ENCODE measurements at regions not wholly inside any gene's neighbourhood (a gene's known extent, or its start where the extent isn't known, plus 50 kb on each side); places are given as distances from the start of the nearest gene placed in this dataset.
"Not testable (repeated sequence)": the region's sequence is repeated elsewhere in the genome, so short reads cannot be mapped to it uniquely, and the experiment has no call there.

- H3K27ac ChIP-seq (ENCODE audit: extremely low read depth, low read depth, low read length): no peak overlapping the region
- ChIA-PET POLR2A (no interaction called here), CTCF (no interaction called here)
- H3K36me3 ChIP-seq (ENCODE audit: control insufficient read depth in 2 of 2, insufficient read depth in 1 of 2, low read length in 2 of 2): no peaks in the 10 kb centered on the region
- no peaks in the 10 kb centered on the region for H3K9me3 ChIP-seq (ENCODE audit: control insufficient read depth, insufficient read depth, low read depth, low read length)
- TF ChIP-seq ZNF521 (tag by site-specific recombination; IDR thresholded peaks at IDR 0.05): no peak
- TF ChIP-seq ZNF157 (tag by site-specific recombination; IDR thresholded peaks at IDR 0.05): no peak
- TF ChIP-seq ZNF510 (tag by site-specific recombination; IDR thresholded peaks at IDR 0.05; ENCODE audit: insufficient replicate concordance): no peak
- no peak for TF ChIP-seq ZNF792 (tag by site-specific recombination; IDR thresholded peaks at IDR 0.05)
- TF ChIP-seq ZNF785 (tag by site-specific recombination; IDR thresholded peaks at IDR 0.05): no peak
- TF ChIP-seq ZNF292 (tag by site-specific recombination; IDR thresholded peaks at IDR 0.05; ENCODE audit: borderline replicate concordance, low read depth): no peak
- no peak for TF ChIP-seq ZSCAN18 (tag by site-specific recombination; IDR thresholded peaks at IDR 0.05)
- TF ChIP-seq ZNF48 (tag by site-specific recombination; IDR thresholded peaks at IDR 0.05): no peak
- no peak for TF ChIP-seq ZNF560 (tag by site-specific recombination; IDR thresholded peaks at IDR 0.05; ENCODE audit: borderline replicate concordance)
- no peak for TF ChIP-seq PRDM4 (tag by site-specific recombination; IDR thresholded peaks at IDR 0.05)
- H3K4me1 ChIP-seq (ENCODE audit: control insufficient read depth, insufficient read depth, low read length): peaks cover 6% of the 10 kb centered on the region; the same call in 1 of the 2 replicates
- H3K4me3 ChIP-seq (ENCODE audit: low read depth, low read length): no peak overlapping the region
These were observed 1225.7 kb downstream of the OTOL1 start for GRCh38 chr3:162722337-162722736.

- H3K4me3 ChIP-seq (ENCODE audit: low read depth, low read length); H3K9me3 ChIP-seq (ENCODE audit: control insufficient read depth, insufficient read depth, low read depth, low read length); H3K27ac ChIP-seq (ENCODE audit: extremely low read depth, low read depth, low read length); CTCF ChIA-PET; H3K36me3 ChIP-seq (ENCODE audit: control insufficient read depth in 2 of 2, insufficient read depth in 1 of 2, low read length in 2 of 2); POLR2A ChIA-PET; H3K4me1 ChIP-seq (ENCODE audit: control insufficient read depth, insufficient read depth, low read length): not testable (repeated sequence)
These were observed 1226.2 kb downstream of the OTOL1 start for GRCh38 chr3:162722796-162723195.

- ChIA-PET POLR2A (no interaction called here), CTCF (no interaction called here)
- no peaks in the 10 kb centered on the region for H3K36me3 ChIP-seq (ENCODE audit: control insufficient read depth in 2 of 2, insufficient read depth in 1 of 2, low read length in 2 of 2)
- H3K27ac ChIP-seq (ENCODE audit: extremely low read depth, low read depth, low read length): no peak overlapping the region
- H3K4me1 ChIP-seq (ENCODE audit: control insufficient read depth, insufficient read depth, low read length): no peaks in the 10 kb centered on the region
- H3K9me3 ChIP-seq (ENCODE audit: control insufficient read depth, insufficient read depth, low read depth, low read length): no peaks in the 10 kb centered on the region
- TF ChIP-seq ZNF707 (tag by site-specific recombination; IDR thresholded peaks at IDR 0.05) (no peak), ZFP37 (tag by site-specific recombination; IDR thresholded peaks at IDR 0.05) (no peak), ZFHX2 (tag by site-specific recombination; conservative IDR thresholded peaks at IDR 0.05) (no peak), ZNF146 (tag by site-specific recombination; IDR thresholded peaks at IDR 0.05) (no peak), OVOL3 (tag by site-specific recombination; IDR thresholded peaks at IDR 0.05) (no peak), KLF8 (tag by site-specific recombination; IDR thresholded peaks at IDR 0.05) (no peak), ZNF623 (tag by site-specific recombination; IDR thresholded peaks at IDR 0.05) (no peak), ZNF558 (tag by site-specific recombination; IDR thresholded peaks at IDR 0.05) (no peak)
- H3K4me3 ChIP-seq (ENCODE audit: low read depth, low read length): no peak overlapping the region
These were observed 1233.1 kb downstream of the OTOL1 start for GRCh38 chr3:162729686-162730085.

GRCh38 chr3:162731961-162732360, 1235.4 kb downstream of the OTOL1 start:
- H3K9me3 ChIP-seq (ENCODE audit: control insufficient read depth, insufficient read depth, low read depth, low read length); H3K4me1 ChIP-seq (ENCODE audit: control insufficient read depth, insufficient read depth, low read length); H3K27ac ChIP-seq (ENCODE audit: extremely low read depth, low read depth, low read length); POLR2A ChIA-PET; H3K4me3 ChIP-seq (ENCODE audit: low read depth, low read length); H3K36me3 ChIP-seq (ENCODE audit: control insufficient read depth in 2 of 2, insufficient read depth in 1 of 2, low read length in 2 of 2); CTCF ChIA-PET: not testable (repeated sequence)
